HG03457 (cell line): ENCODE measurements at regions not wholly inside any gene's neighbourhood (a gene's known extent, or its start where the extent isn't known, plus 50 kb on each side); places are given as distances from the start of the nearest gene placed in this dataset.

Experiments
- ATAC-seq: cut with Tn5 transposase; IDR thresholded peaks from one replicate; pipeline ENCODE4 v1.9.1; 2021; ENCODE audit warnings: moderate number of reproducible peaks; ENCODE audit not compliant: unreplicated experiment

DNA sequence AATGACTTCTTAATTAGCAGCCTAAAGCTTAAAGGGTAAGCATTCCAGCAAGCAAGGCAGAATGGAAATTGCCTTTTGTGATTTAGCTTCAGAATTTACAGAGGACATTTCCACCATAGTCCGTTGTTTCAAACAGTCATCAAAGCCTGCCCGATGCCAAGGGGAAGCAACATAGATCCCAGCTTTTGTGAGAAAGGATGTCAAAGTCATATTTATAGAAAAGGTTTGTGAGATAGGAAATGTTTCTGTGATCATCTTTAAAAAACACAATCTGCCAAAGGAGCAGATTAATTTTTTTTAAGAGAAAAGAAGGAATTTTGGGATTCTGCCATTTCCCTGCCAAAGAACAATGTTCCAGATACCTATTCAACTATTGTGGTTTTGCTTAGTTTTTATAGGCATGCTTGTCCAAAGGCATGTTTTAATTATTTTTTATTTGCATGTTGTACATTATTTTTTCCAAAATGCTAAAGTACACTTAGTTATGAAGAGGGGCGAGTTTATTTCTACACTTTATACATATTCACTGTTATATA is 346.9 kb downstream of the ZNF608 start:
- no peak for ATAC-seq

DNA sequence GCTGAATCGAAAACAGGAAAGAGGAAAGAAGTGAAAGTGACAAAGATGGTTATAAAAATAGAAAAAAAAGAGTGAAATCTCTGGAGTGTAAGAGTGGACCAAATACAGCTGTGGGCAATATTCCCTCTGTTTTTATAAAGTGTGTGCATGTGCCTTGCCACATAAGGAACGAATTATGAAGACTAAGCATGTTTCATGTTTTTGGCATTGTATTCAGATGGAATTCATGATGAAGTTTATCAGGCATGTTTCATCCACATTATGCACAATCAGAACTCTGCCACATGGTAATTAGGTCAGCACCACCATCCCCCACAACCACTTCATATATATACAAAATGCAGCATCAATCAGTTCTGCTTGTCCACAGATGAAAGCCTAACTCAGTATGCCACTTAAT is 348.0 kb downstream of the ZNF608 start:
- no peak for ATAC-seq

DNA sequence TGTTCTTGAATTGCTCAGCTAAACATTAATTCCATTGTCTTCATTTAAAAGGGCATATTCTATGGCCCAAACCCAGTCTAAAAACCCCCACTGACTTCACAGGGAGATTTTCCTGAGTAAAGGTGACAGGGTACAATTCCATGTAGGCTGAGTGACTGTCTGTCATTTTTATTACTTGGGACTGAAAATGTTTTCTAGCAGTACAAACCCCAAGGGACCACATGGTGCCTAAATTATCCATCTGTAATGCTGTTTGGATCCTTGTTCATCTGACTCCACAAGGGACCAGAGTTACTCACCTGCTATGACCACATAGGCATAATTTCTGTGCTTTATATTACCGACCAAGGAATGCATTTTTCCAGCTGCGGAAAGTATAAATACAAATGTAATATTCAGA is 349.1 kb downstream of the ZNF608 start:
- ATAC-seq = no peak

DNA sequence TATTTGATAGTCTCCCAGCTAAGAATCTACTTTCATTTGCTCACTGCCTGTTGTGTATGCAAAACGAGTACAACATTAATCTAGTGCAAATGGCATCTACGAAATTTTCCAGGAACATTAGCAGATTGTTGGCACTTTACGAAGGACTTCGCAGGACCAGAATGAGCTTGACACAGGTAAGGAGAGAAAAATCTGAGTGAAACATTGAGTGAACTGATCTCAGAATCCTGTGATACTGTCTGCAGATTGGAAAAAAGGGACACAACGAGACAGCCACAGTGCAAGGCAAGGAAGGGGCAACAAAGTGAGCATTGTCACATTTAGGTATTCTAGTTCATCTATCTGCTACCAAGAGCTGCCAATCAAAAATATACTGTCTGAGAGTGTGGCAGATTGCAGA is 350.5 kb downstream of the ZNF608 start:
- no peak for ATAC-seq

DNA sequence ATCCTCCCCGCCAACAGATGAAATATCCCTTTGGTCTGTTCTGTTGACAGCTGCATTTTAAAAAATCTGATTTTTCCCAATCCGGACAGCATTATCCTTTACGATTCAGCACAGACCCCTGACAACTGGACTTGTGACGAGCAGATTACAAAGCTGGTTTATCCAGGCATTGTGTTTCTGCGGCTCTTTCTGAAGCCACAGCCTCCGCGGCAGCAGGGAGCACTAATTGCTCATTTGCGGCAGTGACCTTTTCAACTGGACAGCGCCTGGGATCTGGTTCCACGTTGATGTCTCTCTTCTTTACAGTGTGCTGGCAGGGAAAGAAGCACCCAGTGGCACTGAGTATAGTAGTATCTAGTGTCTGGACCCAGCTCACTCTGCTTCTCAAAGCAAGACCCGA is 351.2 kb downstream of the ZNF608 start:
- no peak for ATAC-seq

DNA sequence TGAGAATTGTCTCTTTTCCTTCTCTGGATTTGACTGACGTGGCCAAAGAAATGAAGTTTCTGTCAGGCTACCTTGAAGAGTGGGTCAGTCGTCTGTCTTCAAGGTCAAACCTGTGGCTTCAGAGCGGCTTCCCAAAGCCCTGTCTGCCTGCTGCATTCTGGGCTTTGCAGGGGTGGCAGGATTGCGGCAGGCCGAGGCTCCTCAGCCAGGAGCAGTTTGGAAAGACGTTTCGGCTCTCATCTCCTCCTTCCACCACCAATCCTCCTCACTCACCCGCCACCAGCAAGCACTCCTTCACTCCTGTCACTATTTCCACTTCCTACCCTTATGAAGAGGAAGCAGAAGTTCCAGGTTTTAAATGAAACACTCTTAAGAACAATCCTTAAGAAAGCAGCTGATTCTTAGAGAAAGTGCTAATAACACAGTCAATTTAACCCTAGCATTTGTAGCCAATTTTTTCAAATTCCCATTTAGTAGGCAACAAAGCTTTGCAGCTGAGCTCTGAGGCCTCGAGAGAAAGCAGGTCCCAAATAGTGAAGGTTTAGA is 351.7 kb downstream of the ZNF608 start:
- ATAC-seq = no peak

DNA sequence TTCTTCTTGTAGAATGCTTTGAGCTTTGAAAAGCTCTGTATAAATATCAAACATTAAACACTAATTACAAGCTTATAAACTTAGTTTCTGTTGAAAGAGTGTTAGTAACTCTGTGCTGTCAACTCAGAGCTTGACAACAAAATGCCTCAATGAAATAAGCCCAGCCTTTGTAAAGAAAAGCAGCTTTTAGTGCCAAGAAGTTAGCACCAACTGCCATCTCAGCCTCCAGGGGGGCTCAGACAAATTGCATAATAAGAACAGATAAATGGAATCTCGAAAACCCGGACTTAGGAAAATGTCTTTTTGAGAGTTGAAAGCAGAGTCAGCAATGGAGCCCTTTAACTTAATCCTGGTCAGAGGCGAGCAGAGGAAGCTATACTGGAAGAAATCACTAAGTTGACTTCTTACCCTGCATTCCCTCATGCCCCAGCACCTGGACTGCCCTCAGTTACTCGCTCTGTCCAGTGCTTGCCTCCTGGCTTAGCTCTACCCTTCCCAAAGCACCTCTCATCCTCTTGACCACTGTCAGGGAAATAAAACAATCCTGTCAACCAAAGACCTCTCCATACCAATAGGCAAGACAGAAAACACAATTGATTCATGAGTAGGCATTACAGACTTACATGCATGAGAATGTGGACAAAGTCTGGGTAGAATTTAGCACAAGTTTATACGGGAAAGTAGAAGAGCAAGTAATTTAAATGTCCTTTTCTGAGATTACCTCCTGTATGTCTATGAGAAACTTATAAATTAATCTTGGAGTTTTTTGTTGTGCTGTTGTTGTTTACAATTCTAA is 352.7 kb downstream of the ZNF608 start:
- no peak for ATAC-seq

DNA sequence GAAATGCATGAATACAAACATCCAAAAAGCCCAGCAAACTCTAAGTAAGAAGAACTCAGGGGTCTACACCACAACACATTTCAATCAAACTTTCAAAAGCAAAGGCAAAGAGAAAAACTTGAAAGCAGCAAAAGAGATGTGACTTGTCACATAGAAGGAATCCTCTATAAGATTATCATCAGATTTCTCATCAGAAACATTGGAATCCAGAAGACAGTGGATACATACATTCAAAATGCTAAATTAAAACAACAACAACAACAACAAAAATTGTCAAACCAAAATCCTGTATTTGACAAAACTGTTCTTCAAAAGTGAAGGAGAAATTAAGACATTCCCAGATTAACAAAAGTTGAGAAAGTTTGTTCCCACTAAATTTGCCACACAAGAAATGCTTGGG is 362.7 kb downstream of the ZNF608 start:
- no peak for ATAC-seq

DNA sequence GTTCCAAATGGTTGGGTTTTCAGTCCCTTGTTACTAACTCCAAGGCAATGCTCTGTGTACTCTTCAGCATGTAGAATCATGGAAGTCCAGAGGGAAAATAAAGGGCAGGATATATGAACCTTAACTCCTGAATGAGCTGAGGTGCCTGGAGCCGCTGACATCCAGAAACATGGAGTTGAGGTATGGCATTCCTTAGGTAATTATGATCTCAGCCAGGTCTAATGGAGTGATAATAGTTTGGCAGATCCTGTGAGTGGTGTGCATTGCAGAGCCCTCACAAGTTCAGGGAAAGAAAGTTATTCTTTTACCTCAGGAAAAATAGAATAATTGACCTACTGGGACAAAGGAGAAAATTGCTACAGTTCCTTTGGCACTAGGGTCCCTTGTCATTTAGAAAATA is 369.1 kb downstream of the ZNF608 start:
- no peak for ATAC-seq

DNA sequence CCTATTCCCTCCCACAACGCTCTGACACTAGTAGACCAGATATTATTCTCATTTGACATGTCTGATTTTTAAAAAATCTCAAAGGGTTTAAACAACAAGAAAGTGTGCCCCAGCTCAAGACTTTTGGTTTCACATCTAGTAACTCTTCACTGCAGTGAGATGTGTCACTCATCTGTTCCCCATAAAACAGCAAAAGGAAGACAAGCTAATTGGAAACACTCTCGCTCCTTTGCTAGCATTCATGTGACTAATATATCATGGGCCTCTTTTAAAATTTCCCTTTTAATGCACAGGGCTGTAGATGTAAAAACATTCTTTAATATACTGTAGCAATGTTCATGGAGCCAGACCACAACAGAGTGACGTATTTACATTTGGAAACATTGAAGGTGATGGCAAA is 372.6 kb downstream of the ZNF608 start:
- no peak for ATAC-seq

DNA sequence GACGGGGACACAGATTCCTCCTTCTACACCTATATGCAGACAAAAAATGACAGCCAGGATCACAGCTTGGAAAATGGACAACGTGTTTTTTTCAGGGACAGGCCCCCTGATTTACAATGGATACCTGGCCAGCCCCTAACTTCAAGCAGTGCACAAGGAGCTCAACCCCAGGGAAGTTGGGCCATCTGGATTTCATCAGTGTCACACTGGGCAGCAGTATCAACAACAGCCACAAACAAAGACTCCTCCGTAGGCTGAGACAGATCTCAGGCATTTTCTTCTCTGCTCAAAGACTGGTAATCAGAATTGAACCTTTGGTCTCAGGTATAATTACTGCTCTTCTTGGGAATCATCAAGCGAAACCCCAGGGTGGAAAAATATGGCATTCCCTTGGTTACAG is 374.0 kb downstream of the ZNF608 start:
- no peak for ATAC-seq

DNA sequence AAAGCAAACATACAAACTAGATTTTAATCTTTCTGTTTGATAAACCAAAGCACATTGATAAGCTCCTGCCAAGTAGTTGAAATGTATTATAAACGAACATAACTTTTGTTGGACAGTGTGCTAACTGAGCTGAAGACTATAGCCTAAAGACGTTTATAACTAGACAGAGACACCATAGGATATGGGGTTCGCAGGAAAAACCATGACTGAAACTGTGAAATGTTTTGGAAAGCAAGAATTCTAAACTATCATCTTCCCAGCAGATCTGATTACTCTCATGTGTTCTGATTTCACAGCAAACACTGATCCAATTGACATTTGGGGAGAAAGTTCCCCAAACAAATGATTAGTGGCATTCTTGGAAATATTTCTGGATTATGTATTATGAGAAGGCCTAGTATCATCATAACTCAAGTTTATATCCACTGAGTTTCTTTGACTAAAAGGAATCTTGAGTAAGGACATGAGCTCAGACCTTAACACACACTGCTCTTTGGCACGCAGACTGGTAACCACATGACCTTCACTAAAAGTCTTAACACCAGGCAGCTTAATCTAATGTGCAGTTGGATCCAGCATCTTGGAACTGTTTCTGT is 375.2 kb downstream of the ZNF608 start:
- ATAC-seq = no peak

DNA sequence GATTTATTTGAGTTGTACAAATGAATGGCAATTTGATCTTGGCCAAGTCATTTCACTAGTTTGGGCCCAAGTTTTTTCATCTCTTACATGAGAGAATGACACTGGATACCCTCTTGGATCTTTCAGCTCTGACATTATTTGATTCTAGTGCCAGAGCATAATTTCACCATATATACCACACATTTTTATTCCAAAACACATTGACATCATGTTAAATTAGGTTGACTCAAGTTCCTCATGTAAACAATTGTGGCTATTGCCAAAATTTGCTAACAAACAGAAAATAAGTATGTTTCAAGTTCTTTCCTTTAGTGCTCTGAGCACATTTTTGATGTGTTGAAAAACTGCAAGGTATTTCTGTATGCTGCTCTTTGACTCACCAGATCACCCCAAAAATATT is 375.8 kb downstream of the ZNF608 start:
- no peak for ATAC-seq

DNA sequence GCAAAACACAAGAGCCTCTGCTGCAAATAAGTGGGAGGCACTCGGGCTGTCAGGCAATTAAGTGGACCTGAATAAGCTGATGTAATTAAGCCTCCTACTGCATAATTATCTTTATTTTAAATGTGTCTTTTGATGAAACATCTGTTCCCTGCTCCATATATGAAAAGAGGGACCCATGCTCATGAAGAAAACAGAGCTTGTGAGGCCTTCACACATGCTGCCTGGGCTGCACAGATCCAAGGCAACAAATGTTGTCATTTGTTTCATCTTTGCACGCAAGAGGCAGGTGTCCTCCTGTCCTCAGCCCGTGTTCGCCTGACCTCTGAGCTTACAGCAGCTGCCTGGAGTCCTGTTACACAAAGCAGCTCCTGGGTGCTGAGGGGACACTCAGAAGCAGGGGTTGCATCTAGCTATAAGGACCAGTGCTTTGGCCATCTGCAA is 381.1 kb downstream of the ZNF608 start:
- ATAC-seq = no peak

DNA sequence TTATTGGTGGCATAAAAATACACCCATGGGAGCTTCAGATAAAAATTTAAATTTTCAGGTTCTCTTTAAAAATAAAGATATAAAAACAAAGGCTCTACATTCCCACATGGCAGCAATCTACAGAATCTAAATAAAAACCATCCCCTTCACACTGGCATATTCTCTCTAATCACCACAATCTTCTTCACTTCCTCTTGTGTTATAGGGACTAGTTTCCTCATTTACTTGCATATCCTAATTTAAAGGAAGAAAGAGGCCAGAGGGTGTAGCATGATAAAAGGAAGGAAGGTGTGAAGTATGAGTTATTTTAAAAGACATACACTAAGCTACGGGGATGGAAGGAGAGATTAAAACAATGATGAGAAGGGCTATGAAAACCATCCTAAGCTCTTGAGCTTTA is 390.5 kb downstream of the ZNF608 start:
- no peak for ATAC-seq

DNA sequence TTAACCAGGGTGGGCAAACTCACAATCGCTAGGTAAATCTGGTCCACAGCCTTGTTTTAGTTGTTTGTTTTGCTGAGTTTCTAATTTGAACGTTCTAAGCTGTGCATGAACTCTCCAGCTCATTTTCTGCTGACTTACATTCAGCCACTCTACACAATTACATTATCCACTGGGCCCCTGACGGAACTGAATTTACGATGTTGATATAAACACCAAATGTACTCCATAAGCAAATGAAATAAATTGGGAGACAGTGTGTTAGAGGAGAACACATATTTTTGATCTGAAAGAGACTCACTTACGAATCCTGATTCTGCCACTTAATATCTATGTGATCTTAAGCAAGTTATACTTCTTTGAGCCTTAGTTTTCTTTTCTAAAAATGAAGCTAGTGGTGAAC is 393.4 kb downstream of the ZNF608 start:
- no peak for ATAC-seq

DNA sequence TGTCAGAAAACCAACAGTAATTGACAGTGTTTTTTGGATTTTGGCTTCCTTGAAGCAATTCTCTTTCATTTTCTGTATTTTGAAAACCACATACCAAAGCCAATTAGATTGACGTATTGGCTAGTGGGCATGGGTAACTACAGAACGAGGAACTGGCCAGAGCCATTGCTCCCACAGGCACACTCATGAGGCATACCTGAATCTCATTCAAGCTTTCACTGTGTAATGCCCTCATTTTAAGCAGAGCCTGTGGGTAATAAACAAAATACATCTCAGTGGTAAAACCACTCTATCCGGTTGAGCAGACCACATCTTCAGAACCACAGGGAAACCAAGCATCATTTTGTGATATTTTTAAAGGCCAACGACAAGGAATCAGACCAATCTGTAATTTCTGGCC is 394.1 kb downstream of the ZNF608 start:
- ATAC-seq = no peak

DNA sequence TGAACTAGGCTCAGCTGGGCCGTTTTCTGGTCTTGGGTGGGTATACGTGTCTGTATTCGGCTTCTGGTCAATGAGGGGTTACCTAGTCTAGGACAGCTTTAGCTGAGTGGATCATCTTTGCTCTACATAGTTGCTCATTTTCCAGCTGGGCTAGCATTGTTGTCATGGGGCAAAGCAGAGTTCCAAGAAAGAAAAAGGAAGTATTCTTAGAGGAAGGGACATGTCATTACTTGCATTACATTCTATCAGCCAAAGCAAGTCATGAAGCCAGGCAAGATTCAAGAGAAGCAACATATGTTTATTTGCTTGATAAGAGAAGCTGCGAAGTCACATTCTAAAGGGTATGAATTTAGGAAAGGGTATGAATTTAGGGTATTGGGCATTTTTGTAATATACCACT is 396.5 kb downstream of the ZNF608 start:
- no peak for ATAC-seq

DNA sequence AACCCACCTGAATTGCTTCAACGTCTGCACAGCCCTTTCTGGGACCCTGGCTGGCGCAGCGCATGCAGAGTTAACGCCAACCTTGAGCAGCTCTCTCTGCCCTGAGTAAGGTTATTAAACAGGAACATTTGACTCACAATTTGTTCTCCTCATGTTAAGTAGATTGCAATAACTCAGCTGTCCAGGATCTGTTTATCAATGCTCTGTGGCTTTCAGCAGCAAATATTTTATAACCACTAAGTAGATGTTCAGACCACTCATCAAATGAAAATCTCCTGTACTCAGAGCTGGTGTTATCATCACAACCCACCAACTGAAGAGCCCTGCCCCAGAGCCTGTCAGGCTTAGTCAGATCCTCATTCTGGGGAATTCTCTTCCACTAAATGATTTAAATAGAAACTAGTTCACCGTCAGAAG is 403.0 kb downstream of the ZNF608 start:
- no peak for ATAC-seq

DNA sequence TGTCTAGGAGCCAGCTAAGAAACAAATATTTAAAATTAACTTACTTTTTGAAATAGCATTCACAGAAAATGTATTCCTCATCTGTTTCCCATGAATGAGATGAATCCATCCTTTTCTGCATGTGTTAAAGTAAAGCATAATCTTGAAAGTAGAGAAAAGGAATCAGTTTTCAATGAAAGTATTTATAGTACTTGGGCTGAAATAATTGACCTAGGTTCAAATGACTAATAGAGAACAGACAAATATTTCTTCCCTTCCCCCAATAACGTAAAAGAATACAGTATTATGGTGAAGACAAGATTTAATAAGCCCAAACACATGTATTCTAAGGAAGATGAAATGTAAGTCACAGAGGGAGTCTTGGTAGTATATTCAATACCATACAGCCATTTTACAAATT is 403.5 kb downstream of the ZNF608 start:
- no peak for ATAC-seq

DNA sequence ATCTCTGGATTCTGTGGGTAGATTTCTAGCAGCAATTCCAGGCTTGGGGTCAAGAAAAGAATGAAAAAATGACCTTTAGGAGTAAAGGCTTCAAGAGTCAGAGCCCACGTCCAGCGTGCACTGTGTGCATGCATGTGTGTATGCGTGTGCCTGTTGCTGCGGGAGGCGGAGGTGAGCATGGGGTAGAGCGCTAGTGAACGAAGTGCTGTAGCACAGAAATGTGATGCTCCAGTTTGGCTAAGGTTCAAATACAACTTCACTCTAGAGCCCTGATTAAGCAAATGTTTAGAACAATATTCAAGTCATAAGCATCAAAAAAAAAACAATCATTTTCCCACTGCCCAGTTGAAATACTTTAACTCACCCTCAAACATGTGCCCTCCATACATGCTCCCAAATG is 403.9 kb downstream of the ZNF608 start:
- no peak for ATAC-seq

DNA sequence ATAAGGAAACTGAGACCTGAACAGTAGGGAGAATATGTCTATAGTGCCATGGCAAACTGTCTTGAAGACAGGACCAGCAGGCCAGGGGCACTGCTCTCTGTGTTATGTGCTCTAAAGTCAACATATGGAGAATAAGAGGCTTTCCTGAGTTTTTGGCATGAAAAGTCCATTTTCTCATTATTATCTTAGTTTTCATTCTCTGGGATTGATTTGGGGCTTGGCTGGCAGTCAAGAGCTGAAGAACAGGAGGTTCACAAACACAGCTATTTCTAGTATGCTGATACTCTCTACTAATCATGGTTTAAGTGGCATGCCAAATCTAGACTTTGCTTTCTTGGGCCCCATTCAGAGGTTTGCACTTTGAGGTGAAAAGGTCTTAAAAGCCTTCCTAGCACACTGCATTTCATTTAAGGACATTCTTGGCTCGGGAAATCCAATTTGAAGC is 404.4 kb downstream of the ZNF608 start:
- no peak for ATAC-seq
